ENCODE measurements at regions not wholly inside any gene's neighbourhood (a gene's known extent, or its start where the extent isn't known, plus 50 kb on each side); places are given as distances from the start of the nearest gene placed in this dataset.

DNA sequence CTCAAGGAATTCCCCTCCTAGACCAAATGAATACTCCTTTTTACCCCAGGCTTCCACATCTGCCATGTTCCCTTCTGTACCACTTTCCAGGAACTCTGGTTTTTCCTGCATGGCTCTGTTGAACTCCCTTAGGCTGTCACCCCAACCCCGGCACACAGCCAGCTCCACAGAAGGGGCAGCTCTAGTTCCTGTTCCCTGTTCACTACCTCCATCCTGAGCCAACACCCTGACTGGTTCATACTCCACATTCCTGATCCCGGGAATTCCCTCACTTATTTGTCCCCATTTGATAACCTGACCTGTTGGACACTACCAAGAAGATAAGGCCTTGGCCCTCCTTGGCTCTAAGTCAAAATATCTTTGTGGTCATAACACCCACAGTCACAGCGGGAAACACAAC is 280.9 kb upstream of the RAB6C start:
- ChIA-PET CTCF (ENCODE audit: low intra/inter-chr PET ratio) (no interaction called here), POLR2A (interaction anchor here (0.8 kb wide), 1 partner anchor 10 kb away, joined by 3 read pairs; no protein-coding TSS in a partner anchor)
- H2AFZ ChIP-seq (ENCODE audit: low read depth, low read length): no peak overlapping the region
- no peaks in the 10 kb centered on the region for H4K20me1 ChIP-seq (replicated peaks; ENCODE audit: control insufficient read depth, insufficient read depth, low read length)
- H3K27me3 ChIP-seq (ENCODE audit: control insufficient read depth in 2 of 2, insufficient read depth in 2 of 2, low read length in 2 of 2): no peaks in the 10 kb centered on the region
- no peak overlapping the region for H3K9ac ChIP-seq (ENCODE audit: insufficient read depth in 1 of 2, low read depth in 2 of 2, low read length in 2 of 2)
- peak in 1 of 4 experiments; percentile 7 for DNase-seq (ENCODE audit: extremely low read depth in 1 of 4, low spot score in 3 of 4)
- intact Hi-C loops (cut with micrococcal nuclease) (no loop called here), in situ Hi-C loops (cut with MboI) (no loop called here)
- BruUV-seq (replicated peaks): no TSS peak
- H3K4me1 ChIP-seq (replicated peaks in 1 of 2; ENCODE audit: control insufficient read depth in 2 of 2, insufficient read depth in 2 of 2, low read length in 2 of 2): no peaks in the 10 kb centered on the region
- no peaks in the 10 kb centered on the region for H3K79me2 ChIP-seq (ENCODE audit: control insufficient read depth, insufficient read depth, low read length)
- H3K9me3 ChIP-seq (replicated peaks; ENCODE audit: control insufficient read depth, insufficient read depth, low read depth, low read length): no peaks in the 10 kb centered on the region
- H3K4me3 ChIP-seq: no peak overlapping the region
- H3K36me3 ChIP-seq (ENCODE audit: control insufficient read depth, insufficient read depth, low read length): no peaks in the 10 kb centered on the region
- no peak overlapping the region for H3K4me2 ChIP-seq (ENCODE audit: insufficient read depth, low read length)
- WGBS (ENCODE audit: insufficient coverage, low coverage, missing lambda C conversion rate): 0% methylated on average over 3 of the region's 3 CpGs
- no peak overlapping the region for H3K27ac ChIP-seq (ENCODE audit: extremely low read depth, low read depth, low read length)
- H3K9me1 ChIP-seq (ENCODE audit: control insufficient read depth, insufficient read depth, low read length): no peaks in the 10 kb centered on the region
- ATAC-seq: no peak
- TF ChIP-seq KAT8 (IDR thresholded peaks at IDR 0.05; ENCODE audit: low read depth): no peak
- TF ChIP-seq NELFE (IDR thresholded peaks at IDR 0.05; ENCODE audit: insufficient read depth, insufficient read length): no peak
- peak; percentile 79 for TF ChIP-seq NFIC (IDR thresholded peaks at IDR 0.05)
- TF ChIP-seq DIDO1 (tag; IDR thresholded peaks at IDR 0.05; ENCODE audit: low read depth): no peak
- TF ChIP-seq HDAC6 (IDR thresholded peaks at IDR 0.05; ENCODE audit: low read depth, low read length): no peak
- FAIRE-seq: no peak

DNA sequence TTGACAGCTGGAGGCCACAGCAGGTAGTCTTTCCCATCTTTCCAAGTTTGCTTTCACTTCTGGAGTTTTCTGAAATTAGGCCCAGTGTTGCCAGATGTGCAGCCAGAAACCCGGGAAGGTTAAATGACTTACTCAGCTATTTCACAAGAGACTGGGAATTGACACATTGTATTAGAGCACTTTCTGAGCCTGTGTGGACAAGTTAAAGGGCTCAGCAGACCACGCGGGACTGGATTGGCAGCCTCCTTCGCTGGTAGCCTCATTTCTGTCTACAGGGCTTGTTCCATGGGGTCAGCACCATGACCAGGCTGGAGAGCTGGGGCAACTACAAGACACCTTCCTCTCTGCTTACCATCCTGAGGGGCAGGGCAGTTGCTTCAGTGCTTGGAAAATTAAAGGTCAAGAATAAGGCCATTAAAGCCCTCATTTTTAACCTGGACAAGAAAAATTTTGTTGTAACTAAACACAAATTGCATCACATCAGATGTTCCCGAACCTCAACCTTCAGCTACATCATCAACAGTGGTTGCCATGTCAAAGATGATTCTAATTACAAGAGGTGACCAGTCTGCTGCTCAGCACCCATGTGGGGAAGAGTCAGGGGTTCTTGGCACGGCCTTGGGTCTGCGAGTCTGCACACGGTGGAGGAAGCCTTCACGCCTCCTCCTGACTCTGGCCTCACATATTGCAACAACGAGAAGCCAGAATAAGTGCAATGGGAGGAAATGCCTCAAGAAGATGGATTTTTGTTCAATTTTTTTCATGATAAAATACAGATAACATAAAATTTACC is 279.5 kb upstream of the RAB6C start:
- Histone ChIP-seq H4K20me1 (replicated peaks; ENCODE audit: control insufficient read depth, insufficient read depth, low read length) (no peaks in the 10 kb centered on the region), H3K4me1 (replicated peaks in 1 of 2; ENCODE audit: control insufficient read depth in 2 of 2, insufficient read depth in 2 of 2, low read length in 2 of 2) (no peaks in the 10 kb centered on the region), H2AFZ (ENCODE audit: low read depth, low read length) (no peak overlapping the region), H3K9ac (ENCODE audit: insufficient read depth in 1 of 2, low read depth in 2 of 2, low read length in 2 of 2) (no peak overlapping the region), H3K4me3 (no peak overlapping the region), H3K27me3 (ENCODE audit: control insufficient read depth in 2 of 2, insufficient read depth in 2 of 2, low read length in 2 of 2) (no peaks in the 10 kb centered on the region), H3K9me3 (replicated peaks; ENCODE audit: control insufficient read depth, insufficient read depth, low read depth, low read length) (no peaks in the 10 kb centered on the region), H3K27ac (ENCODE audit: extremely low read depth, low read depth, low read length) (no peak overlapping the region), H3K4me2 (ENCODE audit: insufficient read depth, low read length) (no peak overlapping the region), H3K9me1 (ENCODE audit: control insufficient read depth, insufficient read depth, low read length) (no peaks in the 10 kb centered on the region), H3K36me3 (ENCODE audit: control insufficient read depth, insufficient read depth, low read length) (no peaks in the 10 kb centered on the region), H3K79me2 (ENCODE audit: control insufficient read depth, insufficient read depth, low read length) (no peaks in the 10 kb centered on the region)
- FAIRE-seq (no peak), ATAC-seq (no peak), DNase-seq (ENCODE audit: extremely low read depth in 1 of 4, low spot score in 3 of 4) (no peak)
- TF ChIP-seq NELFE (IDR thresholded peaks at IDR 0.05; ENCODE audit: insufficient read depth, insufficient read length): no peak
- TF ChIP-seq EZH2 (IDR thresholded peaks at IDR 0.05; ENCODE audit: borderline replicate concordance, low read depth, low read length): no peak
- peak; percentile 21; the same call in 1 of the 2 replicates for TF ChIP-seq ZNF316 (IDR thresholded peaks at IDR 0.05)
- TF ChIP-seq MAFF (IDR thresholded peaks at IDR 0.05; ENCODE audit: low read length): peak; percentile 21; the same call in 1 of the 2 replicates
- BruUV-seq (replicated peaks): no TSS peak
- intact Hi-C loops (cut with micrococcal nuclease): no loop called here
- 0% methylated on average over 10 of the region's 10 CpGs for WGBS (ENCODE audit: insufficient coverage, low coverage, missing lambda C conversion rate)
- ChIA-PET CTCF (ENCODE audit: low intra/inter-chr PET ratio) (no interaction called here), POLR2A (interaction anchor here (0.8 kb wide), 1 partner anchor 564 kb away, joined by 4 read pairs; no protein-coding TSS in a partner anchor)
- in situ Hi-C loops (cut with MboI): no loop called here
